Stomach (tissue), 8 donors: ENCODE measurements at regions not wholly inside any gene's neighbourhood (a gene's known extent, or its start where the extent isn't known, plus 50 kb on each side); places are given as distances from the start of the nearest gene placed in this dataset.

Experiments
- DNase-seq, 2 donors: peaks; one replicate each; pipeline versions ENCODE4 v3.0.0 to v3.0.0-alpha.2; 2013 to 2019
- H3K27ac ChIP-seq, 5 donors: fragments of 200-600 bp in 4 of 5; sonication (generic) in 4 of 5; one replicate each; pipeline ENCODE4 v1.5.1; 2013 to 2019; ENCODE audit warnings: mild to moderate bottlenecking in 1 of 5, moderate library complexity in 1 of 5
- H3K27me3 ChIP-seq, 3 donors: fragments of 200-600 bp; sonication (generic); one replicate each; pipeline ENCODE4 v1.5.1; 2017 to 2019; ENCODE audit warnings: mixed run types in 1 of 3
- H3K36me3 ChIP-seq, 4 donors: fragments of 200-600 bp; sonication (generic); 1 replicate in 3 of 4; 2 replicates in 1 of 4; pipeline ENCODE4 v1.5.1; 2016 to 2019
- H3K4me1 ChIP-seq, 4 donors: fragments of 200-600 bp; sonication (generic); one replicate each; pipeline ENCODE4 v1.5.1; 2016 to 2019
- H3K4me3 ChIP-seq, 4 donors: fragments of 200-600 bp; sonication (generic) in 3 of 4; one replicate each; pipeline ENCODE4 v1.5.1; 2016 to 2019; ENCODE audit warnings: mild to moderate bottlenecking in 1 of 4
- H3K9me3 ChIP-seq, 4 donors: fragments of 200-600 bp; sonication (generic); one replicate each; pipeline ENCODE4 v1.5.1; 2016 to 2019
- CTCF ChIP-seq, 7 experiments: fragments of 450-650 bp in 4 of 7; fragments of 200-600 bp in 3 of 7; sonication (generic) in 3 of 7; IDR thresholded peaks; one replicate each; pipeline ENCODE4 v1.5.1; 2016 to 2019; ENCODE audit warnings: antibody characterized with exemption in 7 of 7, control low read depth in 2 of 7, mild to moderate bottlenecking in 1 of 7
- EP300 ChIP-seq: sonication (generic); formaldehyde crosslinking; IDR thresholded peaks from one replicate; pipeline ENCODE4 v1.6.1; 2017; ENCODE audit warnings: antibody characterized with exemption
- POLR2A ChIP-seq, 4 donors: fragments of 450-650 bp; IDR thresholded peaks; one replicate each; pipeline ENCODE4 v1.6.1; 2016; ENCODE audit warnings: antibody characterized with exemption in 4 of 4, control low read depth in 2 of 4, mild to moderate bottlenecking in 1 of 4, moderate library complexity in 1 of 4
- POLR2AphosphoS5 ChIP-seq, 3 donors: sonication (generic); formaldehyde crosslinking; IDR thresholded peaks; one replicate each; pipeline ENCODE4 v1.6.1; 2016; ENCODE audit warnings: antibody characterized with exemption in 3 of 3
- WGBS, 5 donors: extraction: QIAGEN DNeasy Blood & Tissue Kit in 3 of 5; methylation state at CpG; one replicate each; pipeline versions ENCODE4 v1.1.5 to v1.1.7; 2013 to 2018; 5-methylcytosine and 5-hydroxymethylcytosine counted together
- intact Hi-C: fragments of 100-400 bp; cut with DNase I; formaldehyde crosslinking; loops from one replicate; pipeline ENCODE4 v1.15.1; 2023; ENCODE audit warnings: low total_unique reads
- donor health status: healthy with polysubstance abuse.
- donor health status: Bipolar disorder and iron deficiency.
- donor health status: healthy.

DNA sequence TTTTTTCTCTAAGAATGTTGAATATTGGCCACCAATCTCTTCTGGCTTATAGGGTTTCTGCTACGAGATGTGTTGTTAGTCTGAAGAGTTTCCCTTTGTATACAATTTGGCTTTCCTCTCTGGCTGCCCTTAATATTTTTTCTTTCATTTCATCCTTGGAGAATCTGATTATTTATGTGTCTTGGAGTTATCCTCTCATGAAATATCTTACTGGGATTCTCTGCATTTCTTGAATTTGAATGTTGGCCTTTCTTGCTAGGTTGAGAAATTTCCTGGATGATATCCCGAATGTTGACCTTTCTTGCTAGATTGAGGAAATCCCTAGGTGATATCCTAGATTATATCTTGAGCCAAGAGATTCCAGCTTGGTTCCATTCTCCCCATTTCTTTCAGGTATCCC, 125.6 kb downstream of the SLC5A7 start:
- no peaks in the 10 kb centered on the region for H3K27me3 ChIP-seq
- DNase-seq = no peak
- H3K4me1 ChIP-seq = no peaks in the 10 kb centered on the region
- H3K27ac ChIP-seq = no peak overlapping the region
- no peak overlapping the region for H3K4me3 ChIP-seq
- peaks cover 0 to 17% (median 11%) of the 10 kb centered on the region in 4 donors for H3K9me3 ChIP-seq
- intact Hi-C loops = no loop called here
- no peaks in the 10 kb centered on the region for H3K36me3 ChIP-seq
- WGBS, 5 donors = 64 to 83% (median 76%) methylated on average over 2 of the region's 2 CpGs
- TF ChIP-seq POLR2AphosphoS5 (IDR thresholded peaks at IDR 0.05) (no peak), EP300 (no peak), CTCF (IDR thresholded peaks at IDR 0.05) (no peak), POLR2A (IDR thresholded peaks at IDR 0.05) (no peak)

GRCh38 chr2:108115868-108116267, 123.9 kb upstream of the SULT1C3 start:
- H3K4me3 ChIP-seq = no peak overlapping the region
- TF ChIP-seq POLR2AphosphoS5 (IDR thresholded peaks at IDR 0.05) (no peak), POLR2A (IDR thresholded peaks at IDR 0.05) (no peak)
- intact Hi-C loops = no loop called here
- no peak overlapping the region for H3K27ac ChIP-seq
- 65 to 95% (median 92%) methylated on average over 3 of the region's 3 CpGs for WGBS, 5 donors
- H3K4me1 ChIP-seq = no peaks in the 10 kb centered on the region
- no peak for DNase-seq
- H3K27me3 ChIP-seq = no peaks in the 10 kb centered on the region
- H3K9me3 ChIP-seq = peaks cover 0 to 13% (median 5%) of the 10 kb centered on the region in 4 donors
- no peaks in the 10 kb centered on the region for H3K36me3 ChIP-seq

GRCh38 chr2:108118996-108119395, 120.8 kb upstream of the SULT1C3 start:
- intact Hi-C loops = no loop called here
- TF ChIP-seq EP300 = no peak
- Histone ChIP-seq H3K4me1 (no peaks in the 10 kb centered on the region), H3K4me3 (no peak overlapping the region), H3K27ac (no peak overlapping the region), H3K36me3 (no peaks in the 10 kb centered on the region), H3K27me3 (no peaks in the 10 kb centered on the region), H3K9me3 (no peaks in the 10 kb centered on the region)
- peak in 1 of 2 donors; percentile 21 for DNase-seq
- 50 to 69% (median 64%) methylated on average over 2 of the region's 2 CpGs for WGBS, 5 donors

GRCh38 chr2:108119492-108119891, 120.3 kb upstream of the SULT1C3 start:
- Histone ChIP-seq H3K4me3 (no peak overlapping the region), H3K27me3 (no peaks in the 10 kb centered on the region), H3K36me3 (no peaks in the 10 kb centered on the region)

DNA sequence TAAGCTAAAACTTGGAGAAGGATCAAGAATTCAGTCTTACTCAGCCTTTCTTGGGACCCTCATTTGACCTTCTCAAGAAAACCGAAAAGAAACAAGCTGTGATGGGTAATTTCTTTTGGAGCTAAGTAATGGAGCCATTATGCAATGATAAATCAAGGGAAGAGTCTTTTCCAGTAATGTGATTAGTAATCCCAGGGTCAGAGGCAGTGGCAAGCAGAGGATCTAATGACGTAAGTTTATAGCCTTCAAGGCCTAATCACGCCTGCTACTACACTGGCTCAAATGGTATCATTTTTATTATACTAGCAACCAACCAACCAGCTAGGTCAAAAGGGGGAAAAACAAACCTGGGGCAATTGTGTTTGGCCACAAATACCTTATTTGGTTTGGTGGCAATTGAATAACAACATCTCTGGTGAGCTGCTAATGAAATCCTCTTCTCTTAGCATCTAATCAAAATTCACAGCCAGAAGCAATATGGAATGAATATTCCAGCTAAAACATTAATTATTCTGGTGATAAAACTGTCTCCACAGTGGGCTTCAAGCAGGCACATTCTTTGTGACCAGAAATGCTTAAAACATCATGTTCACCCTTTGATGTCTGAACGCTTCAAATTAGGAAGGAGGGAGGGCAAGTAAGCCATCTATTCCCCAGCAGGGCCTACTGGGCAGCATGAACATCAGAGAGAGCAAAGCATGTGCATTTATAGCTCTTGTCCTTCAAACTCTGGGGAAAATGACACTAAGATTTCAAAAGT, 114.9 kb upstream of the SULT1C3 start:
- Histone ChIP-seq H3K27ac (no peak overlapping the region), H3K36me3 (no peaks in the 10 kb centered on the region), H3K4me3 (no peak overlapping the region), H3K27me3 (no peaks in the 10 kb centered on the region), H3K9me3 (no peaks in the 10 kb centered on the region), H3K4me1 (no peaks in the 10 kb centered on the region)
- peak in 1 of 2 donors; percentile 30 for DNase-seq
- intact Hi-C loops = no loop called here
- TF ChIP-seq POLR2A (IDR thresholded peaks at IDR 0.05) = no peak
- no peak for TF ChIP-seq POLR2AphosphoS5 (IDR thresholded peaks at IDR 0.05)
- TF ChIP-seq CTCF (IDR thresholded peaks at IDR 0.05) = no peak
- TF ChIP-seq EP300 = no peak
- WGBS, 5 donors = 63 to 79% (median 73%) methylated on average over 4 of the region's 4 CpGs

More at GRCh38 chr2:108119492-108119891, 120.3 kb upstream of the SULT1C3 start:
- intact Hi-C loops = no loop called here
- no peaks in the 10 kb centered on the region for H3K4me1 ChIP-seq
- WGBS, 5 donors = 71 to 84% (median 82%) methylated on average over 3 of the region's 3 CpGs
- TF ChIP-seq POLR2AphosphoS5 (IDR thresholded peaks at IDR 0.05) (no peak), EP300 (no peak), CTCF (IDR thresholded peaks at IDR 0.05) (no peak), POLR2A (IDR thresholded peaks at IDR 0.05) (no peak)
- H3K27ac ChIP-seq = no peak overlapping the region
- H3K9me3 ChIP-seq = no peaks in the 10 kb centered on the region
- no peak for DNase-seq
